ENCODE measurements at regions not wholly inside any gene's neighbourhood (a gene's known extent, or its start where the extent isn't known, plus 50 kb on each side); places are given as distances from the start of the nearest gene placed in this dataset.

DNA sequence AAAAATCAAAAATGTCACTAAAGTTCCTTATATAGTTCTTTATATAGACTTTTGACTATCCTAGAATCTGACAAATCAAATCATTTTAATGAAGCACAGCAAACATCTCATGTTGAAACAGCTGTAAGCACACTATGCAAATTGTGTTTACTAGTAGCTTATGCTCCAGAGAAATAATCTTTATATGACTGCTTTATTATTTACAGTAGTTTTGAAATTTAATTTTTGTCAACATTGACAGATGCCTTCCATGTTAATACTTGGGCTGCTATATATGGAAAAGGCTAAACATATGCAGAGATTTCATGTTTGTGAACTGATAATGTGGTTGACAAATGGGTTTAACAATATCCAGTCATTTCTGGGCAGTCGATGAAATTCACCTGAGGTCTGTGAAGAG, 616.8 kb downstream of the TAFA4 start:
- H2AFZ ChIP-seq (ENCODE audit: low read depth), result no peak overlapping the region

DNA sequence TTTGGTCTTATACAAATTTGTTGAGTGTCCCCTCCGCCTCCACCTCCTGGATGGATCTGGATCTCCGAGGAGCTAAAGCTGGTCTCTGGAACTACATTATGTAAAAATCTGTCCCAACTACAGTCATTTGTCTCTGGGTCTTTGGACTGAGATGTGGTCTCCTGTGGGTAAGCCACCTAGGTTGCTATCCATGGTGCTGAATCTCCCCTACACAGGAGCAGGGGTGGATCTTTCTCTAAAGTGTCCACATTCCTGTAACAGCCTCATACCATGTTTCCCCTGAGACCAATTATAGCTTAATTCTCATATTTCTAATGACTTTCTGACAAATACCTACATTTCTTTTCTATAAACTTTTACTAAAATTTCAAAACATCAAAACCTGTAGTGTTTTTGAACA, 625.8 kb downstream of the TAFA4 start:
- H3K9me3 ChIP-seq, result no peaks in the 10 kb centered on the region
- H3K9me2 ChIP-seq, result no peaks in the 10 kb centered on the region
- H4K20me1 ChIP-seq (ENCODE audit: insufficient read depth), result no peaks in the 10 kb centered on the region
- ChIA-PET CTCF (interaction anchor here (1.1 kb wide), 1 partner anchor 569 kb away, joined by 3 read pairs; no protein-coding TSS in a partner anchor), POLR2A (no interaction called here)
- DNase-seq, result no peak
- WGBS (ENCODE audit: low lambda C conversion rate), result 32% methylated on average over 2 of the region's 2 CpGs
- H3K27ac ChIP-seq (ENCODE audit: low read depth in 2 of 2, low read length in 1 of 2), result no peak overlapping the region
- H2AFZ ChIP-seq (ENCODE audit: low read depth), result no peak overlapping the region
- TF ChIP-seq, protein P1, sequence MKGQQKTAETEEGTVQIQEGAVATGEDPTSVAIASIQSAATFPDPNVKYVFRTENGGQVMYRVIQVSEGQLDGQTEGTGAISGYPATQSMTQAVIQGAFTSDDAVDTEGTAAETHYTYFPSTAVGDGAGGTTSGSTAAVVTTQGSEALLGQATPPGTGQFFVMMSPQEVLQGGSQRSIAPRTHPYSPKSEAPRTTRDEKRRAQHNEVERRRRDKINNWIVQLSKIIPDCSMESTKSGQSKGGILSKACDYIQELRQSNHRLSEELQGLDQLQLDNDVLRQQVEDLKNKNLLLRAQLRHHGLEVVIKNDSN (IDR thresholded peaks at IDR 0.05; ENCODE audit: borderline replicate concordance, low read depth), result no peak
- TF ChIP-seq, protein P2, sequence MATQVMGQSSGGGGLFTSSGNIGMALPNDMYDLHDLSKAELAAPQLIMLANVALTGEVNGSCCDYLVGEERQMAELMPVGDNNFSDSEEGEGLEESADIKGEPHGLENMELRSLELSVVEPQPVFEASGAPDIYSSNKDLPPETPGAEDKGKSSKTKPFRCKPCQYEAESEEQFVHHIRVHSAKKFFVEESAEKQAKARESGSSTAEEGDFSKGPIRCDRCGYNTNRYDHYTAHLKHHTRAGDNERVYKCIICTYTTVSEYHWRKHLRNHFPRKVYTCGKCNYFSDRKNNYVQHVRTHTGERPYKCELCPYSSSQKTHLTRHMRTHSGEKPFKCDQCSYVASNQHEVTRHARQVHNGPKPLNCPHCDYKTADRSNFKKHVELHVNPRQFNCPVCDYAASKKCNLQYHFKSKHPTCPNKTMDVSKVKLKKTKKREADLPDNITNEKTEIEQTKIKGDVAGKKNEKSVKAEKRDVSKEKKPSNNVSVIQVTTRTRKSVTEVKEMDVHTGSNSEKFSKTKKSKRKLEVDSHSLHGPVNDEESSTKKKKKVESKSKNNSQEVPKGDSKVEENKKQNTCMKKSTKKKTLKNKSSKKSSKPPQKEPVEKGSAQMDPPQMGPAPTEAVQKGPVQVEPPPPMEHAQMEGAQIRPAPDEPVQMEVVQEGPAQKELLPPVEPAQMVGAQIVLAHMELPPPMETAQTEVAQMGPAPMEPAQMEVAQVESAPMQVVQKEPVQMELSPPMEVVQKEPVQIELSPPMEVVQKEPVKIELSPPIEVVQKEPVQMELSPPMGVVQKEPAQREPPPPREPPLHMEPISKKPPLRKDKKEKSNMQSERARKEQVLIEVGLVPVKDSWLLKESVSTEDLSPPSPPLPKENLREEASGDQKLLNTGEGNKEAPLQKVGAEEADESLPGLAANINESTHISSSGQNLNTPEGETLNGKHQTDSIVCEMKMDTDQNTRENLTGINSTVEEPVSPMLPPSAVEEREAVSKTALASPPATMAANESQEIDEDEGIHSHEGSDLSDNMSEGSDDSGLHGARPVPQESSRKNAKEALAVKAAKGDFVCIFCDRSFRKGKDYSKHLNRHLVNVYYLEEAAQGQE (IDR thresholded peaks at IDR 0.05; ENCODE audit: low read depth, low read length), result peak; percentile 85
- TF ChIP-seq FOXJ3 (CRISPR knock-in tag; IDR thresholded peaks at IDR 0.05), result no peak
- H3K79me2 ChIP-seq (ENCODE audit: insufficient read depth), result no peaks in the 10 kb centered on the region
- no peaks in the 10 kb centered on the region for H3K4me1 ChIP-seq (ENCODE audit: control insufficient read depth in 1 of 2, insufficient read depth in 2 of 2, low read depth in 1 of 2, low read length in 1 of 2)
- no peak overlapping the region for H3K4me2 ChIP-seq
- no peak overlapping the region for H3K9ac ChIP-seq
- H3K27me3 ChIP-seq (ENCODE audit: insufficient read depth), result no peaks in the 10 kb centered on the region
- H3F3A ChIP-seq (replicated peaks; ENCODE audit: insufficient read depth), result no peaks in the 10 kb centered on the region
- H3K4me3 ChIP-seq (ENCODE audit: low read depth in 2 of 2, low read length in 1 of 2), result no peak overlapping the region
- no peaks in the 10 kb centered on the region for H3K36me3 ChIP-seq (replicated peaks in 1 of 2; ENCODE audit: control insufficient read depth in 1 of 2, insufficient read depth in 2 of 2, low read length in 1 of 2)

More for the DNA sequence above, 616.8 kb downstream of the TAFA4 start:
- Histone ChIP-seq H4K20me1 (ENCODE audit: insufficient read depth) (no peaks in the 10 kb centered on the region), H3K4me1 (ENCODE audit: control insufficient read depth in 1 of 2, insufficient read depth in 2 of 2, low read depth in 1 of 2, low read length in 1 of 2) (no peaks in the 10 kb centered on the region), H3K36me3 (replicated peaks in 1 of 2; ENCODE audit: control insufficient read depth in 1 of 2, insufficient read depth in 2 of 2, low read length in 1 of 2) (no peaks in the 10 kb centered on the region), H3K79me2 (ENCODE audit: insufficient read depth) (no peaks in the 10 kb centered on the region), H3K4me3 (ENCODE audit: low read depth in 2 of 2, low read length in 1 of 2) (no peak overlapping the region), H3K27me3 (ENCODE audit: insufficient read depth) (no peaks in the 10 kb centered on the region), H3K9ac (no peak overlapping the region), H3K4me2 (no peak overlapping the region), H3K9me3 (no peaks in the 10 kb centered on the region), H3F3A (replicated peaks; ENCODE audit: insufficient read depth) (no peaks in the 10 kb centered on the region), H3K9me2 (no peaks in the 10 kb centered on the region), H3K27ac (ENCODE audit: low read depth in 2 of 2, low read length in 1 of 2) (no peak overlapping the region)
- DNase-seq, result no peak
- WGBS (ENCODE audit: low lambda C conversion rate), result 10% methylated on average over 1 of the region's 1 CpG
- ChIA-PET CTCF (interaction anchor here (1.1 to 1.5 kb wide), 2 partner anchors 9 to 657 kb away, joined by 3 read pairs; no protein-coding TSS in a partner anchor), POLR2A (no interaction called here)
- no peak for TF ChIP-seq EP300 (IDR thresholded peaks at IDR 0.05; ENCODE audit: borderline replicate concordance in 1 of 2, low read depth in 1 of 2, low read length in 1 of 2)
- no peak for TF ChIP-seq JUND (IDR thresholded peaks at IDR 0.05)
- TF ChIP-seq GABPA (IDR thresholded peaks at IDR 0.05; ENCODE audit: low read depth), result no peak
- TF ChIP-seq, protein P3, sequence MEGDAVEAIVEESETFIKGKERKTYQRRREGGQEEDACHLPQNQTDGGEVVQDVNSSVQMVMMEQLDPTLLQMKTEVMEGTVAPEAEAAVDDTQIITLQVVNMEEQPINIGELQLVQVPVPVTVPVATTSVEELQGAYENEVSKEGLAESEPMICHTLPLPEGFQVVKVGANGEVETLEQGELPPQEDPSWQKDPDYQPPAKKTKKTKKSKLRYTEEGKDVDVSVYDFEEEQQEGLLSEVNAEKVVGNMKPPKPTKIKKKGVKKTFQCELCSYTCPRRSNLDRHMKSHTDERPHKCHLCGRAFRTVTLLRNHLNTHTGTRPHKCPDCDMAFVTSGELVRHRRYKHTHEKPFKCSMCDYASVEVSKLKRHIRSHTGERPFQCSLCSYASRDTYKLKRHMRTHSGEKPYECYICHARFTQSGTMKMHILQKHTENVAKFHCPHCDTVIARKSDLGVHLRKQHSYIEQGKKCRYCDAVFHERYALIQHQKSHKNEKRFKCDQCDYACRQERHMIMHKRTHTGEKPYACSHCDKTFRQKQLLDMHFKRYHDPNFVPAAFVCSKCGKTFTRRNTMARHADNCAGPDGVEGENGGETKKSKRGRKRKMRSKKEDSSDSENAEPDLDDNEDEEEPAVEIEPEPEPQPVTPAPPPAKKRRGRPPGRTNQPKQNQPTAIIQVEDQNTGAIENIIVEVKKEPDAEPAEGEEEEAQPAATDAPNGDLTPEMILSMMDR (IDR thresholded peaks at IDR 0.05), result no peak
- no peak for TF ChIP-seq MEF2A (IDR thresholded peaks at IDR 0.05; ENCODE audit: borderline replicate concordance, low read depth)
- TF ChIP-seq FOXM1 (IDR thresholded peaks at IDR 0.05; ENCODE audit: low read depth), result no peak
- TF ChIP-seq POLR2AphosphoS5 (IDR thresholded peaks at IDR 0.05; ENCODE audit: low read depth, low read length), result no peak
